NB4 (cell line): ENCODE measurements at regions not wholly inside any gene's neighbourhood (a gene's known extent, or its start where the extent isn't known, plus 50 kb on each side); places are given as distances from the start of the nearest gene placed in this dataset.

Experiments used
- DNase-seq: peaks from one replicate; pipeline ENCODE4 v3.0.0; 2010; ENCODE audit warnings: low read depth
- H3K4me3 ChIP-seq: one replicate; pipeline ENCODE4 v1.5.1; 2011; ENCODE audit warnings: mild to moderate bottlenecking, low read depth, low read length, moderate library complexity
- CTCF ChIP-seq: IDR thresholded peaks from one replicate; pipeline ENCODE4 v1.5.1; 2012; ENCODE audit warnings: low read depth, low read length
- MAX ChIP-seq: IDR thresholded peaks from 2 replicates; pipeline ENCODE4 v1.6.1; 2011; ENCODE audit warnings: low read depth, low read length
- MYC ChIP-seq: IDR thresholded peaks from 2 replicates; pipeline ENCODE4 v1.6.1; 2011; ENCODE audit warnings: low read depth, low read length
- POLR2A ChIP-seq: IDR thresholded peaks from 2 replicates; pipeline ENCODE4 v1.6.1; 2011; ENCODE audit warnings: mild to moderate bottlenecking; ENCODE audit not compliant: insufficient read length; ENCODE audit errors: extremely low read depth

- TF ChIP-seq MAX (no peak), MYC (no peak), CTCF (no peak), POLR2A (no peak)
- no peak overlapping the region for H3K4me3 ChIP-seq
- DNase-seq: no peak
These were observed 523.8 kb downstream of the RASEF start for GRCh38 chr9:82539146-82539545.

- H3K4me3 ChIP-seq: no peak overlapping the region
- no peak for TF ChIP-seq POLR2A
- no peak for TF ChIP-seq MAX
- DNase-seq: no peak
These were observed 522.9 kb downstream of the RASEF start for GRCh38 chr9:82539856-82540579.

- TF ChIP-seq MAX (no peak), CTCF (no peak), MYC (no peak), POLR2A (no peak)
- H3K4me3 ChIP-seq: no peak overlapping the region
- no peak for DNase-seq
These were observed 519.2 kb downstream of the RASEF start for GRCh38 chr9:82543726-82544125.

- no peak for TF ChIP-seq CTCF
- TF ChIP-seq MYC: no peak
- TF ChIP-seq MAX: no peak
- TF ChIP-seq POLR2A: no peak
- H3K4me3 ChIP-seq: no peak overlapping the region
- DNase-seq: no peak
These were observed 516.8 kb downstream of the RASEF start for GRCh38 chr9:82546136-82546535.

- no peak for TF ChIP-seq MAX
- TF ChIP-seq CTCF: no peak
- no peak for TF ChIP-seq POLR2A
- no peak for TF ChIP-seq MYC
- DNase-seq: no peak
- no peak overlapping the region for H3K4me3 ChIP-seq
These were observed 514.9 kb downstream of the RASEF start for GRCh38 chr9:82547995-82548394.

GRCh38 chr9:82549174-82549821 is 513.6 kb downstream of the RASEF start:
- no peak for TF ChIP-seq MYC
- TF ChIP-seq MAX: no peak
- no peak for TF ChIP-seq CTCF
- no peak for TF ChIP-seq POLR2A
- DNase-seq: no peak
- H3K4me3 ChIP-seq: no peak overlapping the region
